Thyroid gland (tissue), 4 donors: ENCODE measurements at regions not wholly inside any gene's neighbourhood (a gene's known extent, or its start where the extent isn't known, plus 50 kb on each side); places are given as distances from the start of the nearest gene placed in this dataset.

Experiments
- POLR2A ChIP-seq, 2 donors: fragments of 450-650 bp; IDR thresholded peaks; one replicate each; pipeline ENCODE4 v1.6.1; 2017; ENCODE audit warnings: antibody characterized with exemption in 2 of 2, mild to moderate bottlenecking in 2 of 2, moderate library complexity in 1 of 2
- TF ChIP-seq, protein P1 (sequence below), 6 experiments: fragments of 200-600 bp in 3 of 6; fragments of 450-650 bp in 3 of 6; sonication (generic) in 3 of 6; IDR thresholded peaks; one replicate each; pipeline ENCODE4 v1.5.1; 2016 to 2019; ENCODE audit warnings: antibody characterized with exemption in 6 of 6, mild to moderate bottlenecking in 2 of 6, inconsistent platforms in 1 of 6, moderate library complexity in 1 of 6

DNA sequence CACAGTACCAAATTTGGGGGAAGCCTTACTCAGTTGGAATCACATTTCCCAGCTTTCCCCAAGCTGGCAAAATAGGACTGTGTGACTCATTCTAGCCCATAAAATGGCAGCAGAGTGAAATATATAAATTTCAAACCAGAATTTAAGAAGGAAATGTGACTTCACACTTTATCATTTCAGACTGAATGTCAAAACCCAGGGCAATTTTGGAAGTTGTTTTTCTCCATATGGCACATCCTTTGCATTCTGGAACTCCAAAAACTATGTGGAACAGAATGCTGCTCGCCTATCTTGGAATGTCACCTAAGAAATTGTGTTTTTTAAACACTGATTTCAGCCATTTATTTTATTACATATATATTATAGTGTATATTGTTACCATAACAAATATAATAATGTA is 424.7 kb upstream of the ST8SIA4 start:
- TF ChIP-seq, protein P1, sequence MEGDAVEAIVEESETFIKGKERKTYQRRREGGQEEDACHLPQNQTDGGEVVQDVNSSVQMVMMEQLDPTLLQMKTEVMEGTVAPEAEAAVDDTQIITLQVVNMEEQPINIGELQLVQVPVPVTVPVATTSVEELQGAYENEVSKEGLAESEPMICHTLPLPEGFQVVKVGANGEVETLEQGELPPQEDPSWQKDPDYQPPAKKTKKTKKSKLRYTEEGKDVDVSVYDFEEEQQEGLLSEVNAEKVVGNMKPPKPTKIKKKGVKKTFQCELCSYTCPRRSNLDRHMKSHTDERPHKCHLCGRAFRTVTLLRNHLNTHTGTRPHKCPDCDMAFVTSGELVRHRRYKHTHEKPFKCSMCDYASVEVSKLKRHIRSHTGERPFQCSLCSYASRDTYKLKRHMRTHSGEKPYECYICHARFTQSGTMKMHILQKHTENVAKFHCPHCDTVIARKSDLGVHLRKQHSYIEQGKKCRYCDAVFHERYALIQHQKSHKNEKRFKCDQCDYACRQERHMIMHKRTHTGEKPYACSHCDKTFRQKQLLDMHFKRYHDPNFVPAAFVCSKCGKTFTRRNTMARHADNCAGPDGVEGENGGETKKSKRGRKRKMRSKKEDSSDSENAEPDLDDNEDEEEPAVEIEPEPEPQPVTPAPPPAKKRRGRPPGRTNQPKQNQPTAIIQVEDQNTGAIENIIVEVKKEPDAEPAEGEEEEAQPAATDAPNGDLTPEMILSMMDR (IDR thresholded peaks at IDR 0.05), result no peak
- no peak for TF ChIP-seq POLR2A (IDR thresholded peaks at IDR 0.05)
